A549 (cell line): ENCODE measurements at regions not wholly inside any gene's neighbourhood (a gene's known extent, or its start where the extent isn't known, plus 50 kb on each side); places are given as distances from the start of the nearest gene placed in this dataset.

ENCODE experiments used
- BHLHE40 ChIP-seq: IDR thresholded peaks from 2 replicates; pipeline ENCODE4 v1.6.1; 2012; ENCODE audit warnings: low read depth, low read length, inconsistent platforms
- CHD2 ChIP-seq: fragments of 150-350 bp; IDR thresholded peaks from 2 replicates; pipeline ENCODE4 v1.6.1; 2014; ENCODE audit warnings: low read length; ENCODE audit not compliant: partially characterized antibody
- EP300 ChIP-seq, 2 experiments: fragments of >200 bp; sonication (Bioruptor Twin); formaldehyde crosslinking; IDR thresholded peaks; 2 replicates in 1 of 2; 3 replicates in 1 of 2; pipeline ENCODE4 v1.6.1; 2016 to 2017
- JUNB ChIP-seq: fragments of >200 bp; sonication (Bioruptor Twin); formaldehyde crosslinking; IDR thresholded peaks from 2 replicates; pipeline ENCODE4 v1.6.1; 2016
- KDM1A ChIP-seq: fragments of 200-600 bp; sonication (generic); IDR thresholded peaks from 2 replicates; pipeline ENCODE4 v1.6.1; 2016; ENCODE audit warnings: low read depth, mild to moderate bottlenecking
- MAX ChIP-seq: IDR thresholded peaks from 2 replicates; pipeline ENCODE4 v1.6.1; 2012
- POLR2A ChIP-seq: IDR thresholded peaks from 2 replicates; pipeline ENCODE4 v1.6.1; 2012; ENCODE audit warnings: mild to moderate bottlenecking, low read length
- RCOR1 ChIP-seq: fragments of 150-350 bp; IDR thresholded peaks from 2 replicates; pipeline ENCODE4 v1.6.1; 2014; ENCODE audit warnings: antibody characterized with exemption, low read length, low read depth
- REST ChIP-seq: fragments of 200-600 bp; sonication (generic); IDR thresholded peaks from 2 replicates; pipeline ENCODE4 v1.6.1; 2016; ENCODE audit warnings: antibody characterized with exemption, mild to moderate bottlenecking, moderate library complexity
- RFX5 ChIP-seq: fragments of 450-650 bp; IDR thresholded peaks from 2 replicates; pipeline ENCODE4 v1.7.1; 2014; ENCODE audit warnings: antibody characterized with exemption, mild to moderate bottlenecking, moderate library complexity
- TP53 ChIP-seq: fragments of 250-450 bp; sonication (Bioruptor Pico); IDR thresholded peaks from 2 replicates; pipeline ENCODE4 v1.5.0; 2021; ENCODE audit warnings: mild to moderate bottlenecking, moderate library complexity
- ZFP36 ChIP-seq: fragments of 450-650 bp; IDR thresholded peaks from 2 replicates; pipeline ENCODE4 v1.6.1; 2014; ENCODE audit warnings: borderline replicate concordance; ENCODE audit not compliant: partially characterized antibody
- ZSCAN20 ChIP-seq: fragments of 250-450 bp; sonication (Bioruptor Pico); IDR thresholded peaks from 2 replicates; pipeline ENCODE4 v1.8.0; 2022; ENCODE audit warnings: mild to moderate bottlenecking, moderate library complexity
- TF ChIP-seq, protein P1 (sequence below): fragments of >200 bp; sonication (Bioruptor Twin); formaldehyde crosslinking; IDR thresholded peaks from 3 replicates; pipeline ENCODE4 v1.5.1; 2016

- TF ChIP-seq ZSCAN20 (CRISPR knock-in tag) (no peak), RFX5 (no peak), RCOR1 (no peak), MAX (no peak), JUNB (no peak), KDM1A (no peak), CHD2 (no peak), POLR2A (no peak), BHLHE40 (no peak), REST (no peak), ZFP36 (no peak), TP53 (CRISPR knock-in tag) (no peak), EP300 (IDR thresholded peaks at IDR 0.05) (no peak)
- TF ChIP-seq, protein P1, sequence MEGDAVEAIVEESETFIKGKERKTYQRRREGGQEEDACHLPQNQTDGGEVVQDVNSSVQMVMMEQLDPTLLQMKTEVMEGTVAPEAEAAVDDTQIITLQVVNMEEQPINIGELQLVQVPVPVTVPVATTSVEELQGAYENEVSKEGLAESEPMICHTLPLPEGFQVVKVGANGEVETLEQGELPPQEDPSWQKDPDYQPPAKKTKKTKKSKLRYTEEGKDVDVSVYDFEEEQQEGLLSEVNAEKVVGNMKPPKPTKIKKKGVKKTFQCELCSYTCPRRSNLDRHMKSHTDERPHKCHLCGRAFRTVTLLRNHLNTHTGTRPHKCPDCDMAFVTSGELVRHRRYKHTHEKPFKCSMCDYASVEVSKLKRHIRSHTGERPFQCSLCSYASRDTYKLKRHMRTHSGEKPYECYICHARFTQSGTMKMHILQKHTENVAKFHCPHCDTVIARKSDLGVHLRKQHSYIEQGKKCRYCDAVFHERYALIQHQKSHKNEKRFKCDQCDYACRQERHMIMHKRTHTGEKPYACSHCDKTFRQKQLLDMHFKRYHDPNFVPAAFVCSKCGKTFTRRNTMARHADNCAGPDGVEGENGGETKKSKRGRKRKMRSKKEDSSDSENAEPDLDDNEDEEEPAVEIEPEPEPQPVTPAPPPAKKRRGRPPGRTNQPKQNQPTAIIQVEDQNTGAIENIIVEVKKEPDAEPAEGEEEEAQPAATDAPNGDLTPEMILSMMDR = no peak
Measured at GRCh38 chr18:55102501-55102900, 143.2 kb upstream of the CCDC68 start.
